Psoas muscle (tissue), 7 donors: ENCODE measurements at regions not wholly inside any gene's neighbourhood (a gene's known extent, or its start where the extent isn't known, plus 50 kb on each side); places are given as distances from the start of the nearest gene placed in this dataset.
"Not testable (repeated sequence)": the region's sequence is repeated elsewhere in the genome, so short reads cannot be mapped to it uniquely, and the experiment has no call there.

Experiments
- ATAC-seq, 4 donors: fragments of 200-7000 bp; cut with Tn5 transposase; one replicate each; pipeline ENCODE4 v1.9.1; 2020; ENCODE audit warnings: moderate library complexity in 3 of 4, mild to moderate bottlenecking in 2 of 4
- DNase-seq, 2 donors: peaks; one replicate each; pipeline ENCODE4 v3.0.0-alpha.2; 2020
- H3K27ac ChIP-seq: fragments of 200-600 bp; one replicate; pipeline ENCODE4 v1.8.0; 2022
- H3K27me3 ChIP-seq, 3 donors: fragments of 200-600 bp in 1 of 3; one replicate each; pipeline versions ENCODE4 v1.6.1 to v1.8.0; 2013 to 2022; ENCODE audit warnings: low read length in 2 of 3, mild to moderate bottlenecking in 2 of 3, moderate library complexity in 1 of 3; ENCODE audit not compliant: insufficient read depth in 3 of 3
- H3K36me3 ChIP-seq, 2 donors: fragments of 200-600 bp in 1 of 2; one replicate each; pipeline versions ENCODE4 v1.6.1 to v1.8.0; 2013 to 2022; ENCODE audit warnings: low read depth in 1 of 2, mild to moderate bottlenecking in 1 of 2, moderate library complexity in 1 of 2; ENCODE audit not compliant: insufficient read depth in 1 of 2
- H3K4me1 ChIP-seq: fragments of 200-600 bp; one replicate; pipeline ENCODE4 v1.8.0; 2022
- H3K4me3 ChIP-seq: fragments of 200-600 bp; one replicate; pipeline ENCODE4 v1.8.0; 2022; ENCODE audit warnings: mild to moderate bottlenecking
- H3K9me3 ChIP-seq: fragments of 200-600 bp; one replicate; pipeline ENCODE4 v1.8.0; 2022
- CTCF ChIP-seq: fragments of 200-600 bp; IDR thresholded peaks from one replicate; pipeline ENCODE4 v1.8.0; 2022; ENCODE audit warnings: antibody characterized with exemption
- WGBS, 3 donors: extraction: QIAGEN DNeasy Blood & Tissue Kit; methylation state at CpG; one replicate each; pipeline versions ENCODE4 v1.1.6 to v1.1.7; 2013; 5-methylcytosine and 5-hydroxymethylcytosine counted together
- intact Hi-C, 2 donors: fragments of 100-400 bp; cut with DNase I; formaldehyde crosslinking; loops; one replicate each; pipeline versions ENCODE4 v1.11.0 to v1.14.2; 2022
- donor health status: healthy with polysubstance abuse.
- donor health status: DM: no; HTN: no; CAD: no; lungs with moderate emphysema.
- donor health status: Bipolar disorder and iron deficiency.
- donor health status: healthy.
- donor health status: DM: yes; HTN: yes; CAD: no.
- donor health status: DM: no; HTN: no; CAD: no.
- donor health status: DM: yes; HTN: yes; CAD: no.

GRCh38 chr10:28996345-28996744 lies 292.5 kb upstream of the LYZL1 start:
- Histone ChIP-seq H3K4me1 (no peaks in the 10 kb centered on the region), H3K36me3 (no peaks in the 10 kb centered on the region), H3K27me3 (no peaks in the 10 kb centered on the region), H3K4me3 (no peak overlapping the region), H3K9me3 (no peaks in the 10 kb centered on the region), H3K27ac (no peak overlapping the region)
- DNase-seq: no peak
- intact Hi-C loops: no loop called here
- whole genome bisulfite sequencing, 3 donors: 85 to 91% (median 88%) methylated on average over 6 of the region's 6 CpGs
- TF ChIP-seq CTCF: no peak
- no peak for ATAC-seq

- no peak for DNase-seq
- Histone ChIP-seq H3K9me3 (no peaks in the 10 kb centered on the region), H3K4me1 (no peaks in the 10 kb centered on the region), H3K4me3 (no peak overlapping the region), H3K27me3 (no peaks in the 10 kb centered on the region), H3K36me3 (no peaks in the 10 kb centered on the region), H3K27ac (no peak overlapping the region)
- intact Hi-C loops: no loop called here
- TF ChIP-seq CTCF: no peak
- 93 to 95% (median 95%) methylated on average over 6 of the region's 6 CpGs for WGBS, 3 donors
- ATAC-seq: no peak
Measured at GRCh38 chr10:28996947-28997551, 291.8 kb upstream of the LYZL1 start.

GRCh38 chr10:28997734-28998133 lies 291.1 kb upstream of the LYZL1 start:
- Histone ChIP-seq H3K36me3 (no peaks in the 10 kb centered on the region), H3K4me1 (no peaks in the 10 kb centered on the region), H3K4me3 (no peak overlapping the region), H3K27me3 (no peaks in the 10 kb centered on the region), H3K9me3 (no peaks in the 10 kb centered on the region), H3K27ac (no peak overlapping the region)
- DNase-seq (no peak), ATAC-seq (no peak)
- no peak for TF ChIP-seq CTCF
- intact Hi-C loops: no loop called here
- 64 to 88% (median 76%) methylated on average over 5 to 6 of the region's 6 CpGs for WGBS, 3 donors

GRCh38 chr10:29001801-29002200 lies 287.1 kb upstream of the LYZL1 start:
- no peaks in the 10 kb centered on the region for H3K9me3 ChIP-seq
- no peaks in the 10 kb centered on the region for H3K36me3 ChIP-seq
- WGBS, 3 donors: 92 to 95% (median 93%) methylated on average over 6 of the region's 6 CpGs
- H3K4me3 ChIP-seq: no peak overlapping the region
- H3K27ac ChIP-seq: no peak overlapping the region
- intact Hi-C loops: no loop called here
- no peaks in the 10 kb centered on the region for H3K4me1 ChIP-seq
- no peak for TF ChIP-seq CTCF
- no peak for ATAC-seq
- no peaks in the 10 kb centered on the region for H3K27me3 ChIP-seq
- DNase-seq: no peak

- DNase-seq, H3K27ac ChIP-seq, H3K4me1 ChIP-seq, H3K4me3 ChIP-seq, H3K9me3 ChIP-seq, H3K27me3 ChIP-seq, H3K36me3 ChIP-seq, intact Hi-C loops, ATAC-seq: not testable (repeated sequence)
- 98 to 99% (median 98%) methylated on average over 5 of the region's 5 CpGs for WGBS, 3 donors
Measured at GRCh38 chr10:29003014-29003413, 285.9 kb upstream of the LYZL1 start.
